WTC11 (cell line): ENCODE measurements at regions not wholly inside any gene's neighbourhood (a gene's known extent, or its start where the extent isn't known, plus 50 kb on each side); places are given as distances from the start of the nearest gene placed in this dataset.

Source experiments
- CBFB ChIP-seq: sonication (generic); formaldehyde crosslinking; IDR thresholded peaks from 2 replicates; pipeline ENCODE4 v1.8.1; 2022; ENCODE audit warnings: mild to moderate bottlenecking, low read depth, missing genetic modification reagents
- FOXJ3 ChIP-seq: sonication (generic); formaldehyde crosslinking; IDR thresholded peaks from 2 replicates; pipeline ENCODE4 v1.9.0; 2021; ENCODE audit warnings: missing genetic modification reagents, mild to moderate bottlenecking, borderline replicate concordance
- FOXP1 ChIP-seq: sonication (generic); formaldehyde crosslinking; IDR thresholded peaks from 2 replicates; pipeline ENCODE4 v1.8.0; 2022; ENCODE audit warnings: missing genetic modification reagents, mild to moderate bottlenecking, moderate library complexity, borderline replicate concordance
- JAZF1 ChIP-seq: fragments of 250-450 bp; sonication (Bioruptor Pico); IDR thresholded peaks from 2 replicates; pipeline ENCODE4 v1.9.0; 2021; ENCODE audit warnings: moderate library complexity, mild to moderate bottlenecking, inconsistent platforms
- NR1H2 ChIP-seq: sonication (generic); formaldehyde crosslinking; IDR thresholded peaks from 2 replicates; pipeline ENCODE4 v1.9.0; 2021; ENCODE audit warnings: mild to moderate bottlenecking, moderate library complexity, missing genetic modification reagents
- SMAD3 ChIP-seq: sonication (generic); formaldehyde crosslinking; IDR thresholded peaks from 2 replicates; pipeline ENCODE4 v1.8.0; 2022; ENCODE audit warnings: missing genetic modification reagents, mild to moderate bottlenecking, borderline replicate concordance
- TF ChIP-seq, protein P1 (sequence below): fragments of 200-600 bp; IDR thresholded peaks from 2 replicates; pipeline ENCODE4 v1.8.0; 2022; ENCODE audit warnings: antibody characterized with exemption
- TF ChIP-seq, protein P2 (sequence below): sonication (generic); formaldehyde crosslinking; IDR thresholded peaks from 2 replicates; pipeline ENCODE4 v1.8.1; 2022; ENCODE audit warnings: low read depth, missing genetic modification reagents, borderline replicate concordance
- TF ChIP-seq, protein P3 (sequence below): sonication (generic); formaldehyde crosslinking; IDR thresholded peaks from 2 replicates; pipeline ENCODE4 v1.8.0; 2022; ENCODE audit warnings: mild to moderate bottlenecking, missing genetic modification reagents
- TF ChIP-seq, protein P4 (sequence below): sonication (generic); formaldehyde crosslinking; IDR thresholded peaks from 2 replicates; pipeline ENCODE4 v1.8.1; 2023; ENCODE audit warnings: mild to moderate bottlenecking, moderate library complexity, missing genetic modification reagents
- TF ChIP-seq, protein P5 (sequence below): sonication (generic); formaldehyde crosslinking; IDR thresholded peaks from 2 replicates; pipeline ENCODE4 v1.8.1; 2023; ENCODE audit warnings: mild to moderate bottlenecking, missing genetic modification reagents
- TF ChIP-seq, protein P6 (sequence below): sonication (generic); formaldehyde crosslinking; IDR thresholded peaks from 2 replicates; pipeline ENCODE4 v1.8.1; 2023; ENCODE audit warnings: mild to moderate bottlenecking, missing genetic modification reagents, moderate library complexity
- TF ChIP-seq, protein P7 (sequence below): fragments of 250-450 bp; sonication (Bioruptor Pico); IDR thresholded peaks from 2 replicates; pipeline ENCODE4 v1.9.0; 2021; ENCODE audit warnings: mild to moderate bottlenecking

DNA sequence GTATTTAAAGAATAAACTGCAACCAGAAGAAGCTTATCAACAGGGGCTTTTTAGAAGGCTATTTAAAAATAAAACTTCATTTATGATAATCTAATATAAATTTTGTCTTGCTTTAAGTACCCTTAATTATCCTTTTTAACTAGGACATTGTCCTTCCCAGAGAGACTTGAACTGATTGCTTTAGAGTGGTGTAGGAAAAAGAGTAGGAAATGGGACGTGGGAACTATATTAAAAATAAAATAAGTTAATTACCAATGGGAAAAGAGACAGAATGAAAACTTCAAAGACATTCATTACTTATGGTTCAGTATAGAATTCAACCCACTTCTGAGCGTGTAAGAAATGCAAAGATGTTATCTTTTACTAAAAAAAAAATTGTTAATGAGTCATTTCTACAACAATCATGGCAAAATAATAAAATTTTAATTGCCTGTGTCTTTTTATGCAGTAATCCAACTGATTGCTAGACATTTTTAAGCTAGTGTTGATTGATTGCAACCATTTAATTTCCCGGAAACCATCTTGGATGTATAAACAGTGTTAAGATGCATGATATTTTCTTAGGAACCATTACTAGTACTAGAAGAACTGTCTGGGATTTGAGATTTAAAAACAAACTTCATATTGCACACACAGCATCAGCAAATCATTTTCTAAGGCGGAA, 298.8 kb upstream of the UMPS start:
- TF ChIP-seq, protein P1, sequence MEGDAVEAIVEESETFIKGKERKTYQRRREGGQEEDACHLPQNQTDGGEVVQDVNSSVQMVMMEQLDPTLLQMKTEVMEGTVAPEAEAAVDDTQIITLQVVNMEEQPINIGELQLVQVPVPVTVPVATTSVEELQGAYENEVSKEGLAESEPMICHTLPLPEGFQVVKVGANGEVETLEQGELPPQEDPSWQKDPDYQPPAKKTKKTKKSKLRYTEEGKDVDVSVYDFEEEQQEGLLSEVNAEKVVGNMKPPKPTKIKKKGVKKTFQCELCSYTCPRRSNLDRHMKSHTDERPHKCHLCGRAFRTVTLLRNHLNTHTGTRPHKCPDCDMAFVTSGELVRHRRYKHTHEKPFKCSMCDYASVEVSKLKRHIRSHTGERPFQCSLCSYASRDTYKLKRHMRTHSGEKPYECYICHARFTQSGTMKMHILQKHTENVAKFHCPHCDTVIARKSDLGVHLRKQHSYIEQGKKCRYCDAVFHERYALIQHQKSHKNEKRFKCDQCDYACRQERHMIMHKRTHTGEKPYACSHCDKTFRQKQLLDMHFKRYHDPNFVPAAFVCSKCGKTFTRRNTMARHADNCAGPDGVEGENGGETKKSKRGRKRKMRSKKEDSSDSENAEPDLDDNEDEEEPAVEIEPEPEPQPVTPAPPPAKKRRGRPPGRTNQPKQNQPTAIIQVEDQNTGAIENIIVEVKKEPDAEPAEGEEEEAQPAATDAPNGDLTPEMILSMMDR = no peak
- no peak for TF ChIP-seq FOXJ3 (CRISPR knock-in tag)
- TF ChIP-seq CBFB (CRISPR knock-in tag) = no peak
- TF ChIP-seq NR1H2 (CRISPR knock-in tag) = no peak
- TF ChIP-seq, protein P2, sequence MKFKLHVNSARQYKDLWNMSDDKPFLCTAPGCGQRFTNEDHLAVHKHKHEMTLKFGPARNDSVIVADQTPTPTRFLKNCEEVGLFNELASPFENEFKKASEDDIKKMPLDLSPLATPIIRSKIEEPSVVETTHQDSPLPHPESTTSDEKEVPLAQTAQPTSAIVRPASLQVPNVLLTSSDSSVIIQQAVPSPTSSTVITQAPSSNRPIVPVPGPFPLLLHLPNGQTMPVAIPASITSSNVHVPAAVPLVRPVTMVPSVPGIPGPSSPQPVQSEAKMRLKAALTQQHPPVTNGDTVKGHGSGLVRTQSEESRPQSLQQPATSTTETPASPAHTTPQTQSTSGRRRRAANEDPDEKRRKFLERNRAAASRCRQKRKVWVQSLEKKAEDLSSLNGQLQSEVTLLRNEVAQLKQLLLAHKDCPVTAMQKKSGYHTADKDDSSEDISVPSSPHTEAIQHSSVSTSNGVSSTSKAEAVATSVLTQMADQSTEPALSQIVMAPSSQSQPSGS (CRISPR knock-in tag) = no peak
- TF ChIP-seq, protein P3, sequence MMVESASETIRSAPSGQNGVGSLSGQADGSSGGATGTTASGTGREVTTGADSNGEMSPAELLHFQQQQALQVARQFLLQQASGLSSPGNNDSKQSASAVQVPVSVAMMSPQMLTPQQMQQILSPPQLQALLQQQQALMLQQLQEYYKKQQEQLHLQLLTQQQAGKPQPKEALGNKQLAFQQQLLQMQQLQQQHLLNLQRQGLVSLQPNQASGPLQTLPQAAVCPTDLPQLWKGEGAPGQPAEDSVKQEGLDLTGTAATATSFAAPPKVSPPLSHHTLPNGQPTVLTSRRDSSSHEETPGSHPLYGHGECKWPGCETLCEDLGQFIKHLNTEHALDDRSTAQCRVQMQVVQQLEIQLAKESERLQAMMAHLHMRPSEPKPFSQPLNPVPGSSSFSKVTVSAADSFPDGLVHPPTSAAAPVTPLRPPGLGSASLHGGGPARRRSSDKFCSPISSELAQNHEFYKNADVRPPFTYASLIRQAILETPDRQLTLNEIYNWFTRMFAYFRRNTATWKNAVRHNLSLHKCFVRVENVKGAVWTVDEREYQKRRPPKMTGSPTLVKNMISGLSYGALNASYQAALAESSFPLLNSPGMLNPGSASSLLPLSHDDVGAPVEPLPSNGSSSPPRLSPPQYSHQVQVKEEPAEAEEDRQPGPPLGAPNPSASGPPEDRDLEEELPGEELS (CRISPR knock-in tag) = no peak
- TF ChIP-seq, protein P4, sequence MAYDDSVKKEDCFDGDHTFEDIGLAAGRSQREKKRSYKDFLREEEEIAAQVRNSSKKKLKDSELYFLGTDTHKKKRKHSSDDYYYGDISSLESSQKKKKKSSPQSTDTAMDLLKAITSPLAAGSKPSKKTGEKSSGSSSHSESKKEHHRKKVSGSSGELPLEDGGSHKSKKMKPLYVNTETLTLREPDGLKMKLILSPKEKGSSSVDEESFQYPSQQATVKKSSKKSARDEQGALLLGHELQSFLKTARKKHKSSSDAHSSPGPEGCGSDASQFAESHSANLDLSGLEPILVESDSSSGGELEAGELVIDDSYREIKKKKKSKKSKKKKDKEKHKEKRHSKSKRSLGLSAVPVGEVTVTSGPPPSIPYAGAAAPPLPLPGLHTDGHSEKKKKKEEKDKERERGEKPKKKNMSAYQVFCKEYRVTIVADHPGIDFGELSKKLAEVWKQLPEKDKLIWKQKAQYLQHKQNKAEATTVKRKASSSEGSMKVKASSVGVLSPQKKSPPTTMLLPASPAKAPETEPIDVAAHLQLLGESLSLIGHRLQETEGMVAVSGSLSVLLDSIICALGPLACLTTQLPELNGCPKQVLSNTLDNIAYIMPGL (CRISPR knock-in tag) = no peak
- no peak for TF ChIP-seq FOXP1
- no peak for TF ChIP-seq SMAD3 (CRISPR knock-in tag)
- TF ChIP-seq, protein P5, sequence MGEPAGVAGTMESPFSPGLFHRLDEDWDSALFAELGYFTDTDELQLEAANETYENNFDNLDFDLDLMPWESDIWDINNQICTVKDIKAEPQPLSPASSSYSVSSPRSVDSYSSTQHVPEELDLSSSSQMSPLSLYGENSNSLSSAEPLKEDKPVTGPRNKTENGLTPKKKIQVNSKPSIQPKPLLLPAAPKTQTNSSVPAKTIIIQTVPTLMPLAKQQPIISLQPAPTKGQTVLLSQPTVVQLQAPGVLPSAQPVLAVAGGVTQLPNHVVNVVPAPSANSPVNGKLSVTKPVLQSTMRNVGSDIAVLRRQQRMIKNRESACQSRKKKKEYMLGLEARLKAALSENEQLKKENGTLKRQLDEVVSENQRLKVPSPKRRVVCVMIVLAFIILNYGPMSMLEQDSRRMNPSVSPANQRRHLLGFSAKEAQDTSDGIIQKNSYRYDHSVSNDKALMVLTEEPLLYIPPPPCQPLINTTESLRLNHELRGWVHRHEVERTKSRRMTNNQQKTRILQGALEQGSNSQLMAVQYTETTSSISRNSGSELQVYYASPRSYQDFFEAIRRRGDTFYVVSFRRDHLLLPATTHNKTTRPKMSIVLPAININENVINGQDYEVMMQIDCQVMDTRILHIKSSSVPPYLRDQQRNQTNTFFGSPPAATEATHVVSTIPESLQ (CRISPR knock-in tag) = no peak
- TF ChIP-seq, protein P6, sequence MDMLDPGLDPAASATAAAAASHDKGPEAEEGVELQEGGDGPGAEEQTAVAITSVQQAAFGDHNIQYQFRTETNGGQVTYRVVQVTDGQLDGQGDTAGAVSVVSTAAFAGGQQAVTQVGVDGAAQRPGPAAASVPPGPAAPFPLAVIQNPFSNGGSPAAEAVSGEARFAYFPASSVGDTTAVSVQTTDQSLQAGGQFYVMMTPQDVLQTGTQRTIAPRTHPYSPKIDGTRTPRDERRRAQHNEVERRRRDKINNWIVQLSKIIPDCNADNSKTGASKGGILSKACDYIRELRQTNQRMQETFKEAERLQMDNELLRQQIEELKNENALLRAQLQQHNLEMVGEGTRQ (CRISPR knock-in tag) = no peak
- TF ChIP-seq, protein P7, sequence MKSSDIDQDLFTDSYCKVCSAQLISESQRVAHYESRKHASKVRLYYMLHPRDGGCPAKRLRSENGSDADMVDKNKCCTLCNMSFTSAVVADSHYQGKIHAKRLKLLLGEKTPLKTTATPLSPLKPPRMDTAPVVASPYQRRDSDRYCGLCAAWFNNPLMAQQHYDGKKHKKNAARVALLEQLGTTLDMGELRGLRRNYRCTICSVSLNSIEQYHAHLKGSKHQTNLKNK (CRISPR knock-in tag) = no peak
- TF ChIP-seq JAZF1 = no peak
